SK-N-SH treated with all-trans-retinoic acid at 6 μM for 48 hours (cell line): ENCODE measurements at regions not wholly inside any gene's neighbourhood (a gene's known extent, or its start where the extent isn't known, plus 50 kb on each side); places are given as distances from the start of the nearest gene placed in this dataset.

Source experiments
- CREB5 ChIP-seq: fragments of 250-450 bp; sonication (Bioruptor Pico); IDR thresholded peaks from 2 replicates; pipeline ENCODE4 v1.5.1; 2020; ENCODE audit warnings: low read depth, mild to moderate bottlenecking, moderate library complexity
- GLIS3 ChIP-seq: fragments of 250-450 bp; sonication (Bioruptor Pico); IDR thresholded peaks from 2 replicates; pipeline ENCODE4 v1.5.0; 2020; ENCODE audit warnings: mild to moderate bottlenecking, moderate library complexity
- OSR1 ChIP-seq: fragments of 250-450 bp; sonication (Bioruptor Pico); IDR thresholded peaks from 2 replicates; pipeline ENCODE4 v1.8.0; 2022; ENCODE audit warnings: moderate library complexity, mild to moderate bottlenecking, inconsistent platforms
- TSHZ2 ChIP-seq: fragments of 250-450 bp; sonication (Bioruptor Pico); IDR thresholded peaks from 2 replicates; pipeline ENCODE4 v1.5.0; 2020; ENCODE audit warnings: mild to moderate bottlenecking, moderate library complexity
- ZFP30 ChIP-seq: fragments of 450-650 bp; formaldehyde crosslinking; IDR thresholded peaks from 2 replicates; pipeline ENCODE4 v1.5.0; 2022; ENCODE audit warnings: mild to moderate bottlenecking, moderate library complexity
- ZNF70 ChIP-seq: fragments of 450-650 bp; formaldehyde crosslinking; IDR thresholded peaks from 2 replicates; pipeline ENCODE4 v1.5.0; 2020; ENCODE audit warnings: mild to moderate bottlenecking, moderate library complexity

GRCh38 chr2:5026571-5027234 lies 665.5 kb upstream of the SOX11 start:
- TF ChIP-seq CREB5 (no peak), ZFP30 (CRISPR knock-in tag) (no peak), ZNF70 (CRISPR knock-in tag) (no peak), TSHZ2 (CRISPR knock-in tag) (no peak), OSR1 (CRISPR knock-in tag) (no peak), GLIS3 (CRISPR knock-in tag) (no peak)
